ENCODE measurements at regions not wholly inside any gene's neighbourhood (a gene's known extent, or its start where the extent isn't known, plus 50 kb on each side); places are given as distances from the start of the nearest gene placed in this dataset.

DNA sequence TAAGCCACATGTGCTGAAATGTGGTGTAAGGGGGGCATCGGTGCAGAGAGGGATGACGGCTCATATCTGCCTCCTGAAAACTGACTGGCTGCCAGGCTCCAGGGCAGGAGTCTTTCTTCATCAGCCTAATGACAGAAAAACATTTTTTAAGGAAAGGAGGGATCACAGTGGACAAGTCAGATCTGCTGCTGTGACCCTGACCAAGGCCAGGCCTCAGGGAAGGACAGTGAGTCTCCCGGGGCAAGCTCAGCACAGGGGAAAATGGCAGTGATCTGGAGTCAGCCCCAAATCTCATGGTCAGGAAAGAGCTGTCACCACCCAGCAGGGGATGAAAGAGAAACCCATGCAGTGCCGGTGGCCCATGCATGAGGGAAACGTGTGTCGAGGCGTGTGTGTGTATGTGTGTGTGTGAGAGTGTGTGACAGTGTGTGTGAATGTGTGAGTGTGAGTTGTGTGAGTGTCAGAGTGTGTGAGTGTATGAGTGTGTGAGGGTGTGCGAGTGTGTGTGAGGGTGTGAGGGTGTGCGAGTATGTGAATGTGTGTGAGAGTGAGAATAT, 134.5 kb downstream of the INHBB start:
- TF ChIP-seq, protein P1, sequence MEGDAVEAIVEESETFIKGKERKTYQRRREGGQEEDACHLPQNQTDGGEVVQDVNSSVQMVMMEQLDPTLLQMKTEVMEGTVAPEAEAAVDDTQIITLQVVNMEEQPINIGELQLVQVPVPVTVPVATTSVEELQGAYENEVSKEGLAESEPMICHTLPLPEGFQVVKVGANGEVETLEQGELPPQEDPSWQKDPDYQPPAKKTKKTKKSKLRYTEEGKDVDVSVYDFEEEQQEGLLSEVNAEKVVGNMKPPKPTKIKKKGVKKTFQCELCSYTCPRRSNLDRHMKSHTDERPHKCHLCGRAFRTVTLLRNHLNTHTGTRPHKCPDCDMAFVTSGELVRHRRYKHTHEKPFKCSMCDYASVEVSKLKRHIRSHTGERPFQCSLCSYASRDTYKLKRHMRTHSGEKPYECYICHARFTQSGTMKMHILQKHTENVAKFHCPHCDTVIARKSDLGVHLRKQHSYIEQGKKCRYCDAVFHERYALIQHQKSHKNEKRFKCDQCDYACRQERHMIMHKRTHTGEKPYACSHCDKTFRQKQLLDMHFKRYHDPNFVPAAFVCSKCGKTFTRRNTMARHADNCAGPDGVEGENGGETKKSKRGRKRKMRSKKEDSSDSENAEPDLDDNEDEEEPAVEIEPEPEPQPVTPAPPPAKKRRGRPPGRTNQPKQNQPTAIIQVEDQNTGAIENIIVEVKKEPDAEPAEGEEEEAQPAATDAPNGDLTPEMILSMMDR (IDR thresholded peaks at IDR 0.05; ENCODE audit: insufficient read depth, low read depth, low read length): no peak
- no peak for DNase-seq (ENCODE audit: low read depth)
- no peak overlapping the region for H3K4me3 ChIP-seq (ENCODE audit: low read depth, low read length)

DNA sequence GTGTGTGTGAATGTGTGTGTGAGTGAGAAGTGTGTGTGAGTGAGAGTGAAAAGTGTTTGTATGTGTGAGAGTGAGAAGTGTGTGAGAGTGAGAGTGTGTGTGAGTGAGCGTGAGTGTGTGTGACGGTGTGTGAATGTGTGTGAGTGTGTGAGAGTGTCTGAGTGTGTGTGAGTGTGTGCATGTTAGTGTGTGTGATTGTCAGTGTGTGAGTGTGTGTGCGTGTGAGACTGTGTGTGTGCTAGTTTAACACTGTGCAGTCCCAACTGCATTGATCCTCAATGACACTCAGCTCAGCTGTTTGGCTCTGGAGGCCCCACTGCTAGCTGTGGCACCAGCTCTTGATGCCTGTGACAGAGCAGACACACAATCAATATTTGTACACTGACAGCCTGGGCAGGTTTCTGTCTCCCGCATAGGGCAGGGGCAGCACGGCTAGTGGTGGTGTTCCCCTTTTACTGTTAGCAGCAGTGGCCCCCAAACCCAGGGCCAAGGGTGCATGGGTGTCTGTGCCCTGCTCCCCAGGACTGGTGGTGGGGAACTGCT, 135.0 kb downstream of the INHBB start:
- H3K4me3 ChIP-seq (ENCODE audit: low read depth, low read length): no peak overlapping the region

DNA sequence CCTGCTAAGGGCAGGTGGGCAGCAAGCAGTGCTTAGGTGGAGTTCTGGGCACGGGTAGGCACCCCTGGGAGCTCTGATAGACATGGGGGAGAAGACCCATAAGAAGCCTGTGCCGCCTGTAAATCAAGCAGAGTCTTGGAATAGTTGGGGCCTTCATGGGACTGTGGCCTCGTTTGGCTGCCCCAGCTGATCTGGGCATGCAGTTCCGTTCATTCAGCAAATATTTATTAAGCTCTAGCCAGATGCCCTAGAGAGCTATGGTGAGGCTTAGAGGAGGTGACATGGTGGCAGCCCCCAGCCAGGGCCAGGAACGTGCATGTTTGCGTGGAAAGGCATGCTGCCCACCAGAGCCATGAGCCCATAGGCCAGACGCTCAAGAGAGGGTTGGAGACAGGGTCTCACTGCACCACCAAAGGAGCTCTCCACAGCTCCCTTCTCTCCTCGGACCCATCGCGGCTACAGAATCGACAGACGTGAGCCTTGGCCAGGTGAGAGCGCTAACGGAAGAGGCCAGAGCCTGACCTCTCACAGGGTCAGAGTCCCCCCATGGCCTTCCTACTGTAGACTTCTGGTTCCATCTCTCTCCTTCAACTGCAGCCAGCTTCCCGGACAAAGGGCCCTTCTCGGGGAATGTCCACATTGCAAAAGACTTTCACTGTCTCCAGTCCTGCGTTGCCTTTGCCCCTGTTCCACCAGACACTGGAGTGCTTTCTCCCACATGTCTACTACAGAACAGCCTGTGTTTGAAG, 135.7 kb downstream of the INHBB start:
- no peak for DNase-seq (ENCODE audit: low read depth)
- H3K4me3 ChIP-seq (ENCODE audit: low read depth, low read length): no peak overlapping the region
- TF ChIP-seq, protein P1 (IDR thresholded peaks at IDR 0.05; ENCODE audit: insufficient read depth, low read depth, low read length): no peak

More for the DNA sequence above, 135.0 kb downstream of the INHBB start:
- TF ChIP-seq, protein P1 (IDR thresholded peaks at IDR 0.05; ENCODE audit: insufficient read depth, low read depth, low read length): no peak
- DNase-seq (ENCODE audit: low read depth): no peak

DNA sequence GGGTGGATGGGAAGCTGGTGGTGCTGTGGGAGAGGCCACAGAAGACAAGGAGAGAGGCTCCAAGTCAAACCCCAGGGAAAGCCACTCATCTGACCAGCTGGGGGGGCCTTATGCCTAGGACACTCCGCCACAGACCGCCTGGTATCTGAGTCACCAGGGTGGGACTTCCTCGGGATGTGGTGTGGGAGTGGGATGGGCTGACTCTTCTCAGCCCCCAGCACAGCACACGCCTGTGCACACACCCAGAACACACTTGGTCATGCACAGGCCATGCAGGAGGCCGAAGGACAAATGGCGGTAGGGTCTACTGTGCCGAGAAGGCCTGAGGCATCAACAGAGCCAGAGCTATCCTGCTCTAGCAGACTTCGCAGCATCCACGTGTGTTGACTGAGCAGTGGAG, 136.4 kb downstream of the INHBB start:
- DNase-seq (ENCODE audit: low read depth): no peak
- TF ChIP-seq, protein P1 (IDR thresholded peaks at IDR 0.05; ENCODE audit: insufficient read depth, low read depth, low read length): no peak
- H3K4me3 ChIP-seq (ENCODE audit: low read depth, low read length): no peak overlapping the region

DNA sequence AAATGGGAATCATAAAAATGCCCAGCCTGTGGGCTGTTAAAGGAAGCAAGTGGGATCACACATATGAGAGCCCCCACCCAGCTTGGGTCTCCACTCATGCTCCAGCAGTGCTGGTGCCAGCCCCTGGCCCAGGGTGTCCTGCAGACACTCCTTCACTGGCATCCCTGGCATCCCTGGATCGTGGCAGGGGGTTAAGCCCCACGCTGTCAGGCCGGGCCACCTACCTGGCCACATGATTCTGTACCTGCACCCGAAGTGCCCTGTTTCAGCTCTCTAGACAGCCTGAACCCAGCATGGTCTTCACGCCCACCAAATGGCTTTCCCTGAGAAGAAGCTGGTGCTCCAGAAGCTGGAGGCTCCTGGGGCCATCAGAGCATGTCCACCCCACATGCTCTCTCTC, 137.4 kb downstream of the INHBB start:
- TF ChIP-seq, protein P1 (IDR thresholded peaks at IDR 0.05; ENCODE audit: insufficient read depth, low read depth, low read length): no peak
- DNase-seq (ENCODE audit: low read depth): no peak
- no peak overlapping the region for H3K4me3 ChIP-seq (ENCODE audit: low read depth, low read length)

DNA sequence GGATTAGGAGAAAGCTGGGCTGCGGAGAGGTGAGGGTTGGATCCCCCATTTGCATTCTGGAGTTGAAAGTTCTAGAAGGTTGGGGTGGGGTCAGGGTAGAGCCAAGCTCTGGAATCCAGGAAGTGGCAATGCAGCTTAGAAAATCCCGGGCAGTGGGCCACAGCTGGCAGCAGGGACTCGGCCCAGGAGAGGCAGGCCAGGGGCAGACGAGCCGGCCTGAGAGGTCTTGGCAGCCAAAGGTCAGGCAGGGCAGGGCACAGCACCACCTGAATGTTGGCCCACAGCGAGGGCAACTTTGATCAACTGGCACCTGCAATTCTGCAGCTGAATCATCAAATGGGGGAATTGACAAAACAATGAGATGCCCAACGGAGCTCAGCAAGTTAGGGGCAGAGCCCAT, 139.2 kb downstream of the INHBB start:
- no peak for DNase-seq (ENCODE audit: low read depth)
- H3K4me3 ChIP-seq (ENCODE audit: low read depth, low read length): no peak overlapping the region
- TF ChIP-seq, protein P1 (IDR thresholded peaks at IDR 0.05; ENCODE audit: insufficient read depth, low read depth, low read length): no peak
